Stimulated activated CD4-positive, alpha-beta T cell treated with anti-CD3 and anti-CD28 coated beads, Interleukin-2, amount 100 ng/mL, for 4 hours (primary cell): ENCODE measurements at regions not wholly inside any gene's neighbourhood (a gene's known extent, or its start where the extent isn't known, plus 50 kb on each side); places are given as distances from the start of the nearest gene placed in this dataset.

Source experiments
- DNase-seq: peaks from one replicate; pipeline ENCODE4 v3.0.0-alpha.2; 2020; ENCODE audit warnings: low read depth

GRCh38 chr10:111989136-111989911 lies 194.2 kb downstream of the GPAM start:
- DNase-seq = no peak

- no peak for DNase-seq
Measured at GRCh38 chr10:111990734-111991133, 192.8 kb downstream of the GPAM start.

GRCh38 chr10:111993321-111993720 lies 190.2 kb downstream of the GPAM start:
- no peak for DNase-seq

GRCh38 chr10:111993872-111994426 lies 189.6 kb downstream of the GPAM start:
- DNase-seq = no peak

GRCh38 chr10:111996103-111996502 lies 187.5 kb downstream of the GPAM start:
- no peak for DNase-seq

GRCh38 chr10:111998728-111999127 lies 184.8 kb downstream of the GPAM start:
- no peak for DNase-seq

- DNase-seq = no peak
Measured at GRCh38 chr10:111999205-111999914, 184.2 kb downstream of the GPAM start.

- DNase-seq = no peak
Measured at GRCh38 chr10:111999915-112000302, 183.7 kb downstream of the GPAM start.

- no peak for DNase-seq
Measured at GRCh38 chr10:112000466-112000865, 183.1 kb downstream of the GPAM start.

- DNase-seq = no peak
Measured at GRCh38 chr10:112002206-112002605, 181.4 kb downstream of the GPAM start.

- no peak for DNase-seq
Measured at GRCh38 chr10:112004075-112004474, 179.5 kb downstream of the GPAM start.

- DNase-seq = no peak
Measured at GRCh38 chr10:112005044-112005443, 178.5 kb downstream of the GPAM start.

- DNase-seq = no peak
Measured at GRCh38 chr10:112006407-112006806, 177.2 kb downstream of the GPAM start.

GRCh38 chr10:112006831-112007230 lies 176.7 kb downstream of the GPAM start:
- DNase-seq = no peak

GRCh38 chr10:112022196-112022595 lies 161.4 kb downstream of the GPAM start:
- no peak for DNase-seq

- no peak for DNase-seq
Measured at GRCh38 chr10:112024079-112024478, 159.5 kb downstream of the GPAM start.

GRCh38 chr10:112025228-112025627 lies 158.3 kb downstream of the GPAM start:
- no peak for DNase-seq

GRCh38 chr10:112026438-112026837 lies 157.1 kb downstream of the GPAM start:
- no peak for DNase-seq

- no peak for DNase-seq
Measured at GRCh38 chr10:112027731-112028280, 155.8 kb downstream of the GPAM start.

- DNase-seq = no peak
Measured at GRCh38 chr10:112030431-112030830, 153.1 kb downstream of the GPAM start.

GRCh38 chr10:112039823-112040222 lies 143.7 kb downstream of the GPAM start:
- DNase-seq = no peak

GRCh38 chr10:112040696-112041095 lies 142.9 kb downstream of the GPAM start:
- DNase-seq = no peak

GRCh38 chr10:112045938-112046337 lies 137.6 kb downstream of the GPAM start:
- no peak for DNase-seq
